DMS 273 (cell line): ENCODE measurements at regions not wholly inside any gene's neighbourhood (a gene's known extent, or its start where the extent isn't known, plus 50 kb on each side); places are given as distances from the start of the nearest gene placed in this dataset.
"Not testable (repeated sequence)": the region's sequence is repeated elsewhere in the genome, so short reads cannot be mapped to it uniquely, and the experiment has no call there.

Experiments
- DNase-seq: peaks from one replicate; lab custom pipeline; 2025; ENCODE audit not compliant: unreplicated experiment; lab: John Stamatoyannopoulos, UW

- no peak for DNase-seq
Measured at GRCh38 chr3:102361101-102361500, 73.7 kb upstream of the ZPLD1 start.

GRCh38 chr3:102366116-102366515, 68.7 kb upstream of the ZPLD1 start:
- not testable (repeated sequence) for DNase-seq

- no peak for DNase-seq
Measured at GRCh38 chr3:102374863-102375634, 59.8 kb upstream of the ZPLD1 start.

GRCh38 chr3:102378216-102378615, 56.6 kb upstream of the ZPLD1 start:
- DNase-seq = peak; percentile 9

DNA sequence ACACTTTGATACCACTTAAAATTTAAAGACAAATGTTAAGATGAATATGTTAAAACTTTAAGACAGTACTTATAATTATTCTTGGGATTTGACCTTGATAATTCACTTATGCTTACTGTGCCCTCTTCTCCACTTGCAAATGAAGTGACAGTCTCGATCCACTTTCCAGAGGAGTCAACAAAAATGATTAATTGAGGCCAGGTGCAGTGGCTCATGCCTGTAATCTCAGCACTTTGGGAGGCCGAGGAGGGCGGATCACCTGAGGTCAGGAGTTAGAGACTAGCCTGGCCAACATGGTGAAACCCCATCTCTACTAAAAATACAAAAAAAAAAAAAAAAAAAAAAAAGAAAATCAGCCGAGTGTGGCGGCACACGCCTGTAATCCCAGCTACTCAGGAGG, 52.6 kb upstream of the ZPLD1 start:
- DNase-seq = not testable (repeated sequence)
